Right lobe of liver (tissue), 6 donors: ENCODE measurements at regions not wholly inside any gene's neighbourhood (a gene's known extent, or its start where the extent isn't known, plus 50 kb on each side); places are given as distances from the start of the nearest gene placed in this dataset.

ENCODE experiments used
- ATAC-seq, 4 donors: fragments of 200-7000 bp; cut with Tn5 transposase; one replicate each; pipeline ENCODE4 v1.9.1; 2020; ENCODE audit warnings: mild to moderate bottlenecking in 4 of 4, moderate library complexity in 4 of 4
- DNase-seq, 3 donors: peaks; one replicate each; pipeline ENCODE4 v3.0.0-alpha.2; 2020
- H3K27ac ChIP-seq, 3 donors: fragments of 200-600 bp; one replicate each; pipeline ENCODE4 v1.8.0; 2022
- H3K27me3 ChIP-seq, 2 donors: fragments of 200-600 bp; one replicate each; pipeline ENCODE4 v1.8.0; 2022
- H3K36me3 ChIP-seq, 4 donors: fragments of 200-600 bp; sonication (generic) in 1 of 4; one replicate each; pipeline versions ENCODE4 v1.5.1 to v1.8.0; 2017 to 2022; ENCODE audit warnings: control low read depth in 1 of 4
- H3K4me1 ChIP-seq, 4 donors: fragments of 200-600 bp; sonication (generic) in 1 of 4; one replicate each; pipeline versions ENCODE4 v1.5.1 to v1.8.0; 2017 to 2022; ENCODE audit warnings: control low read depth in 1 of 4
- H3K4me3 ChIP-seq, 3 donors: fragments of 200-600 bp; one replicate each; pipeline ENCODE4 v1.8.0; 2022
- H3K9me3 ChIP-seq, 4 donors: fragments of 200-600 bp; sonication (generic) in 1 of 4; one replicate each; pipeline versions ENCODE4 v1.5.1 to v1.8.0; 2017 to 2022; ENCODE audit warnings: control low read depth in 1 of 4
- POLR2A ChIP-seq: fragments of 450-650 bp; IDR thresholded peaks from one replicate; pipeline ENCODE4 v1.6.1; 2017; ENCODE audit warnings: antibody characterized with exemption, mild to moderate bottlenecking
- WGBS: methylation state at CpG from one replicate; pipeline ENCODE4 v1.1.6; 2018; ENCODE audit warnings: low coverage, low lambda C conversion rate; ENCODE audit not compliant: insufficient coverage; ENCODE audit errors: missing lambda C conversion rate; 5-methylcytosine and 5-hydroxymethylcytosine counted together
- intact Hi-C, 2 donors: fragments of 100-400 bp; cut with DNase I; formaldehyde crosslinking; loops; one replicate each; pipeline versions ENCODE4 v1.11.2 to v1.14.1; 2022
- TF ChIP-seq, protein P1 (sequence below), 4 donors: fragments of 200-600 bp in 3 of 4; fragments of 450-650 bp in 1 of 4; IDR thresholded peaks; one replicate each; pipeline versions ENCODE4 v1.5.1 to v1.8.0; 2016 to 2022; ENCODE audit warnings: antibody characterized with exemption in 4 of 4, mild to moderate bottlenecking in 2 of 4
- donor health status: DM: no; HTN: yes; CAD: no.
- donor health status: DM: no; HTN: no; CAD: no.
- donor health status: DM: no; HTN: no; CAD: no.
- donor health status: DM: no; HTN: yes; CAD: no.
- donor health status: DM: no; HTN: yes; CAD: no.

GRCh38 chr7:106177300-106177690 is 65.2 kb upstream of the SYPL1 start:
- WGBS, result 62% methylated on average over 4 of the region's 4 CpGs
- intact Hi-C loops, result loop anchor here (5.0 to 10.0 kb wide), 2 partner anchors 288 to 290 kb away; no protein-coding TSS in a partner anchor

DNA sequence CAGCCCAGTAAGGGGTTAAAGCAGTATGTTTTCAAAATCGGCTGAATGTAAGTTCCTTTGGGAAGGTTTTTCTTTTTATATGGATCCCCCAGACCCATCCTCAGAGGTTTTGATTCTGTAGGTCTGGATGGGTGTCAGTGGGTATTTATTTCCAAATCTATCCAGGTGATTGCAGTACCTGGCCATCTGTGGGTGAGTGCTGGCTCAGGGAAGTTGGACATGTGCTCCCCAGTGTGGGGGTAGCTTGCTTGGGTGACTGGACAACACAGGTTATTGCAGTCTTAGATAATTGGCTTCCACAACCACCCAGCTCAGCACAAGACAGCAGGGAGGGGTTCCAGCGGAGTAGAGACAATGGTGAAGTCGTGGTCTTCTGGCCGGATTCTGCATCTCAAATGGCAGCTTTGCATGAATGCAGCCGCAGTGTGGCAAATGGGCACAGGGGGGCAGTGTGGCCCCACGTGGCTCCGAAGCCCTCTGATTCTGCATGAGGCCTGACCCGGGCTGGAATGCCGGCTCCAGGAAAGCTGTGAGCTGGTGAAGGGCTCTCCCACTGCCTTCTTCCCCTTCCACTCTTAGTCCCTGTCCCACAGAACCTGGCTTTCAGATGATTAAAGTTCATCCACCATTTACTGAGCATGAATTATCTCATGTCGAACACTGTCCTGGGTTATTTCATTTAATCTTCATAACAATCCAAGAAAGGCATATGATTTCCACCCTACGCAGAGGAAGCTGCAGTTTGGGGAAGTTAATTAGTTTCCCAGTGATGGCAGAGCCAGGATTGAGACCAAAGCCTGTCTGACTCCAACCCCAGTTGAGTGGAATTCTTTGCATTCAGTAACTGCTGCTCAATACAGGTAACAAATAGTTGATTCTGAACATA is 64.5 kb upstream of the SYPL1 start:
- intact Hi-C loops, result loop anchor here (5.0 to 10.0 kb wide), 2 partner anchors 288 to 291 kb away; no protein-coding TSS in a partner anchor
- 22% methylated on average over 4 of the region's 11 CpGs for WGBS
- H3K36me3 ChIP-seq, result no peaks in the 10 kb centered on the region
- H3K27me3 ChIP-seq, result no peaks in the 10 kb centered on the region
- peaks cover 0 to 68% (median 21%) of the 10 kb centered on the region in 4 donors for H3K4me1 ChIP-seq
- DNase-seq, result peak; percentile 85 to 91 (median 89)
- peak; percentile 69 to 79 (median 73) for ATAC-seq
- TF ChIP-seq, protein P1, sequence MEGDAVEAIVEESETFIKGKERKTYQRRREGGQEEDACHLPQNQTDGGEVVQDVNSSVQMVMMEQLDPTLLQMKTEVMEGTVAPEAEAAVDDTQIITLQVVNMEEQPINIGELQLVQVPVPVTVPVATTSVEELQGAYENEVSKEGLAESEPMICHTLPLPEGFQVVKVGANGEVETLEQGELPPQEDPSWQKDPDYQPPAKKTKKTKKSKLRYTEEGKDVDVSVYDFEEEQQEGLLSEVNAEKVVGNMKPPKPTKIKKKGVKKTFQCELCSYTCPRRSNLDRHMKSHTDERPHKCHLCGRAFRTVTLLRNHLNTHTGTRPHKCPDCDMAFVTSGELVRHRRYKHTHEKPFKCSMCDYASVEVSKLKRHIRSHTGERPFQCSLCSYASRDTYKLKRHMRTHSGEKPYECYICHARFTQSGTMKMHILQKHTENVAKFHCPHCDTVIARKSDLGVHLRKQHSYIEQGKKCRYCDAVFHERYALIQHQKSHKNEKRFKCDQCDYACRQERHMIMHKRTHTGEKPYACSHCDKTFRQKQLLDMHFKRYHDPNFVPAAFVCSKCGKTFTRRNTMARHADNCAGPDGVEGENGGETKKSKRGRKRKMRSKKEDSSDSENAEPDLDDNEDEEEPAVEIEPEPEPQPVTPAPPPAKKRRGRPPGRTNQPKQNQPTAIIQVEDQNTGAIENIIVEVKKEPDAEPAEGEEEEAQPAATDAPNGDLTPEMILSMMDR (IDR thresholded peaks at IDR 0.05), result peak; percentile 93 to 96 (median 95)
- peak; percentile 40 for TF ChIP-seq POLR2A
- peak overlapping the region; percentile 78 to 94 (median 90) for H3K27ac ChIP-seq
- no peaks in the 10 kb centered on the region for H3K9me3 ChIP-seq
- H3K4me3 ChIP-seq, result peak overlapping the region in 1 of 3 donors; percentile 7

More at GRCh38 chr7:106177300-106177690, 65.2 kb upstream of the SYPL1 start:
- Histone ChIP-seq H3K36me3 (no peaks in the 10 kb centered on the region), H3K27me3 (no peaks in the 10 kb centered on the region), H3K4me1 (peaks cover 0 to 74% (median 21%) of the 10 kb centered on the region in 4 donors), H3K27ac (peak overlapping the region; percentile 78 to 94 (median 90)), H3K9me3 (no peaks in the 10 kb centered on the region), H3K4me3 (peak overlapping the region in 2 of 3 donors; percentile 11)
- no peak for DNase-seq
- ATAC-seq, result no peak
- TF ChIP-seq, protein P1 (IDR thresholded peaks at IDR 0.05), result no peak

DNA sequence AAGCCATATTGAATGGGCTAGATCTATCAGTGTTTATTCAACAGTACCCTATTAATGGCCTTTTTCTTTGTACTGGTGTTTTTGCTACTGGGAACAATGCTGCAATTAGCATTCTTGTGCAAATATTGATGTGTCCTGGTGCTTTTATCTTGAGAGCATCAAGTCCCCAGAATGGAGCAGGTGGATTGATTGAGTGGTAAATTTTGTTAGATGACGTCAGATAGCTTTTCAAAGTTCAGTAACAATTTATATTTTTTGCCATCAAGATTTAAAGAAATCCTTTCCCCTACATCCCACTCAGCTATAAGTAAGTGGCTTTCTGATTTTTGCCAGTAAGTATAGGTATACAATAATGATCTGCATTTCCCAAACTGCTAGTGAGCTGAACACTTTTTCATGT is 63.4 kb upstream of the SYPL1 start:
- H3K36me3 ChIP-seq, result no peaks in the 10 kb centered on the region
- DNase-seq (no peak), ATAC-seq (no peak)
- peak overlapping the region in 1 of 3 donors; percentile 94 for H3K27ac ChIP-seq
- WGBS, result 32% methylated on average over 1 of the region's 1 CpG
- H3K9me3 ChIP-seq, result no peaks in the 10 kb centered on the region
- peaks cover 0 to 56% (median 17%) of the 10 kb centered on the region in 4 donors for H3K4me1 ChIP-seq
- H3K27me3 ChIP-seq, result no peaks in the 10 kb centered on the region
- H3K4me3 ChIP-seq, result no peak overlapping the region
- TF ChIP-seq, protein P1 (IDR thresholded peaks at IDR 0.05), result no peak
- TF ChIP-seq POLR2A, result no peak
- intact Hi-C loops, result loop anchor here (5.0 to 10.0 kb wide), 2 partner anchors 289 to 292 kb away; no protein-coding TSS in a partner anchor

GRCh38 chr7:106170651-106171050 is 58.5 kb upstream of the SYPL1 start:
- ATAC-seq, result no peak
- TF ChIP-seq, protein P1 (IDR thresholded peaks at IDR 0.05), result no peak
- TF ChIP-seq POLR2A, result no peak
- Histone ChIP-seq H3K4me3 (no peak overlapping the region), H3K4me1 (peaks cover 0 to 25% (median 8%) of the 10 kb centered on the region in 4 donors), H3K9me3 (no peaks in the 10 kb centered on the region), H3K27me3 (no peaks in the 10 kb centered on the region), H3K27ac (no peak overlapping the region), H3K36me3 (no peaks in the 10 kb centered on the region)
- 80% methylated on average over 4 of the region's 5 CpGs for WGBS
- intact Hi-C loops, result loop anchor here in 1 of 2 donors (10.0 kb wide), 1 partner anchor 294 kb away; no protein-coding TSS in a partner anchor
- no peak for DNase-seq
